ENCODE measurements at regions not wholly inside any gene's neighbourhood (a gene's known extent, or its start where the extent isn't known, plus 50 kb on each side); places are given as distances from the start of the nearest gene placed in this dataset.

DNA sequence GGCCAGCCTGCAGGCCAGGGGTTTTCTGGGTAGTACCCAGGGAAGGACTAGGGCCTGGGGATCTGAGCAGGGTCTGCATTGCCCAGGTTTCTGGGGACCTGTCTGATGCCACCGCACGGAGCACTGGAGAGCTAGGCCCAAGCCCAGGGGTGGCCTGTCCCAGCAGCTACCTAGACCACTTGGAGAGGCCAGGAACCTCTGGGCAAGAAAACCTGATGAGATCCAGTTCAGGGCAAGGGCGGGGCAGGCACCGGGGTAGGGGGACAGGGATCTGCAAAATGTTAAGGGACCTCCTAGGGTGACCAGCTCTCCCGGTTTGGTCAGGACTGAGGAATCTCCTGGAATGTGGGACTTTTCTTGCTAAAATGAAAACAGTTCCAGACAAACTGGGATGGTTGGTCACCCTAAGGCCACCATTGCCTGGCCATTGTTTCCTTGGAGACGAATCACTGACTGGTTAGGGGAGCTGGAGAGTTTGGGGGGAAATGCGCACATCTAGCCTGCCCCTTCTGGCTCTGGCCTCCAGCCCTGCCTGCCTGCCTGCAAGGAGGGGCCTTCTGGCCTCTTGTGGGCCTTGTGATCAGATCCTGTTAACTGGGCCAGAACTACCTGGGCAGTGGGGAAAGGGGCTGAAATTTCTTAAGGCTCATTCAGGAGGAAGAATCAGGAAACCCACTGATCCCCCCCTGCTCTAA is 117.4 kb upstream of the TLE3 start:
- H3K27ac ChIP-seq = no peak overlapping the region
- DNase-seq = no peak
- no peaks in the 10 kb centered on the region for H3K27me3 ChIP-seq
- no peak overlapping the region for H3K4me3 ChIP-seq
- peaks cover 3% of the 10 kb centered on the region for H3K4me1 ChIP-seq
- H3K9me3 ChIP-seq = no peaks in the 10 kb centered on the region
- WGBS, 2 donors = 96 to 100% methylated on average over 4 to 7 of the region's 7 CpGs
- intact Hi-C loops (cut with DNase I; ENCODE audit: low total_unique reads) = no loop called here
- TF ChIP-seq POLR2A (IDR thresholded peaks at IDR 0.05) = no peak
- TF ChIP-seq, protein P1, sequence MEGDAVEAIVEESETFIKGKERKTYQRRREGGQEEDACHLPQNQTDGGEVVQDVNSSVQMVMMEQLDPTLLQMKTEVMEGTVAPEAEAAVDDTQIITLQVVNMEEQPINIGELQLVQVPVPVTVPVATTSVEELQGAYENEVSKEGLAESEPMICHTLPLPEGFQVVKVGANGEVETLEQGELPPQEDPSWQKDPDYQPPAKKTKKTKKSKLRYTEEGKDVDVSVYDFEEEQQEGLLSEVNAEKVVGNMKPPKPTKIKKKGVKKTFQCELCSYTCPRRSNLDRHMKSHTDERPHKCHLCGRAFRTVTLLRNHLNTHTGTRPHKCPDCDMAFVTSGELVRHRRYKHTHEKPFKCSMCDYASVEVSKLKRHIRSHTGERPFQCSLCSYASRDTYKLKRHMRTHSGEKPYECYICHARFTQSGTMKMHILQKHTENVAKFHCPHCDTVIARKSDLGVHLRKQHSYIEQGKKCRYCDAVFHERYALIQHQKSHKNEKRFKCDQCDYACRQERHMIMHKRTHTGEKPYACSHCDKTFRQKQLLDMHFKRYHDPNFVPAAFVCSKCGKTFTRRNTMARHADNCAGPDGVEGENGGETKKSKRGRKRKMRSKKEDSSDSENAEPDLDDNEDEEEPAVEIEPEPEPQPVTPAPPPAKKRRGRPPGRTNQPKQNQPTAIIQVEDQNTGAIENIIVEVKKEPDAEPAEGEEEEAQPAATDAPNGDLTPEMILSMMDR (IDR thresholded peaks at IDR 0.05) = no peak
- no peaks in the 10 kb centered on the region for H3K36me3 ChIP-seq (ENCODE audit: low read depth, missing control alignments)

DNA sequence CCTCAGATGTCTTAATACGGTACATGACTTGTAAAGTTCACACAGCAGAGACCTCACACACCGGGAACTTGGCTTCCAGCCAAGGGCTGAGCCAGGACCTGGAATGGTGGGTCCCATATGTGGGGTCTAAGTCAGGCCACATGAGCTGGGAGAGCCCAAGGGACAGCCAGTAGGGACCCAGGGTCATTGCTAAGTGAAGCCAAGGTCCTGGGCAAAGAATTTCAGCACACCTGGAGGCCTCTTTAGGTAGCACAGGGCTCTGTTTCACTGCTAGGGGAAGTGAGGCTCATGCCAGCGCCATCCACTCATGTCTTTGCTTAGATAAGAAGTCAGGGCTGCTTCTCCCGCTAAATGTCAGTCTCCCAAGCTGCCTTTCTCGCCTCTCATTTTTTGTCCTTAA is 116.6 kb upstream of the TLE3 start:
- no peak for DNase-seq
- Histone ChIP-seq H3K9me3 (no peaks in the 10 kb centered on the region), H3K27ac (no peak overlapping the region), H3K27me3 (no peaks in the 10 kb centered on the region), H3K4me1 (peaks cover 3% of the 10 kb centered on the region), H3K36me3 (ENCODE audit: low read depth, missing control alignments) (no peaks in the 10 kb centered on the region), H3K4me3 (no peak overlapping the region)
- 83 to 84% methylated on average over 5 of the region's 5 CpGs for WGBS, 2 donors
- intact Hi-C loops (cut with DNase I; ENCODE audit: low total_unique reads) = no loop called here
- TF ChIP-seq, protein P1 (IDR thresholded peaks at IDR 0.05) = no peak
- TF ChIP-seq POLR2A (IDR thresholded peaks at IDR 0.05) = no peak

DNA sequence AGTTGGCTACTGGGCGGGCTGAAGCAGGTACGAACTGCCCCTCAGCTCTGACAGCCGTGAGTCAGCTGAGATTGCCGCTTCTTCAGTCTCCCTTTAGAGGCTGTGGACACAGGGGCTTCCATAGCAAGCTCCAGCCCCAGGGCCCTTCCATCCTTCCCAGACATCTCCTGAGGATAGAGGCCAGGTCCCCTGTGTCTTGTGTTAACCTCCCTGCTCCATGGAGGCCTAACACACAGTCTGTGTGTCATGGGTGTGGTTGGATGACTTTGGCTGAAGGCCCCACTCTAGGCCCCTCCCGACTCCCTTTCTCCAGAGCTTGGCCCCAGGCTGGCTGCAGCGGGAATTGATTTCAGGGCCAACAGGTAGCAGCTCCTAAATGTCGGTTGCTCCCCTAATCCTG is 116.1 kb upstream of the TLE3 start:
- TF ChIP-seq POLR2A (IDR thresholded peaks at IDR 0.05) = no peak
- Histone ChIP-seq H3K27me3 (no peaks in the 10 kb centered on the region), H3K27ac (no peak overlapping the region), H3K9me3 (no peaks in the 10 kb centered on the region), H3K4me1 (peaks cover 3% of the 10 kb centered on the region), H3K36me3 (ENCODE audit: low read depth, missing control alignments) (no peaks in the 10 kb centered on the region), H3K4me3 (no peak overlapping the region)
- DNase-seq = no peak
- intact Hi-C loops (cut with DNase I; ENCODE audit: low total_unique reads) = no loop called here
- 88 to 95% methylated on average over 7 of the region's 7 CpGs for WGBS, 2 donors

DNA sequence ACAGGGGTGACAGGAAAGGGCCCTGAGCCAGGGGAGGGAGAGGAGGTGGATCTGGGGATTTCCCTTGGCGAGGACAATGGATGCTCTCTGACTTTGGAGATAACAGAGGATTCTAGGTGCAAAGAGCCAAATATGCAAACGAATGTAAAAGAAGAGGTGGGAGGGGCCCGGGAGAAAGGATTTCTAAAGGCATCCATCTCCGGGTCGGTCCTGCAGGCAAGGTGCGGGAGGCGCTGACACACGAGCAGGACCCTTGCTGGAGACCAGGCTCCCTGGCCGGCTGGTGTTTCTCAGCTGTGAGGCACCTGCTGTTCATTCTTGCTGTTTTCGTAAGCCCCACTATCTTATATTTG is 115.2 kb upstream of the TLE3 start:
- WGBS, 2 donors = 65% methylated on average over 10 of the region's 10 CpGs
- no peak for DNase-seq
- TF ChIP-seq, protein P1 (IDR thresholded peaks at IDR 0.05) = no peak
- no peak for TF ChIP-seq POLR2A (IDR thresholded peaks at IDR 0.05)

DNA sequence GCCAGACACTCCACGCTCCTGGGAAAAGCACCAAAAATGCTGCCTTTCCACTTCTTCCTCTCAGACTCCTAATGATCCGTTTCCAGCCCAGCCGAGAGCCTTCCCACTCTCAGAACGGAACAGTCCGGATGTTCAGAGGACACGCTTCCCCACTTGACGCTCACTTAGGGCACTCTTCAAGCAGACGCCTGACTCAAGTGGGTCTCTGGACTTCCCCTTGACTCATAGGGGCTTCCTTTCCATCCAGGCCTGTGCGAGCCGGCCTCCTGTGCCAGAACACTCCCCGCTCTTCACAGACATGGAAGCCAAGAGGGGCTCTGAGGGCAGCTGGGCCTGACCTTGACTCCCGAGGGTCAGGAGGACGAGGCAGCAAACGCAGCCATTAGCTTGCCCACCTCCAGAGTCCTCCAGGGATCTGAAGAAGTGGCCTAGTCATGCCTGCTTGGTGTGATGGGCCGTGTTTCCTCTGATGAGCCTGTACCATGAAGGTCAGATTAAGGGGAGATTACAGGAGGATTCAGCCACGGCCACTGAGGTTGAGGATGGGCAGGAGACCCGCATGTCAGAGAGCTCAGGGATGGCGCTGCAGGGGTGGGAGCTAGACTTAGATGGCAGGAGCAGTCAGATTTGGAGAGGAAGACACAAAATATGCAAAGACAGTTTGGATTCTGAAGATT is 114.7 kb upstream of the TLE3 start:
- intact Hi-C loops (cut with DNase I; ENCODE audit: low total_unique reads) = no loop called here
- TF ChIP-seq POLR2A (IDR thresholded peaks at IDR 0.05) = no peak
- TF ChIP-seq, protein P1 (IDR thresholded peaks at IDR 0.05) = no peak
- Histone ChIP-seq H3K27me3 (no peaks in the 10 kb centered on the region), H3K4me1 (peaks cover 3% of the 10 kb centered on the region), H3K9me3 (no peaks in the 10 kb centered on the region), H3K36me3 (ENCODE audit: low read depth, missing control alignments) (no peaks in the 10 kb centered on the region), H3K4me3 (no peak overlapping the region), H3K27ac (no peak overlapping the region)
- WGBS, 2 donors = 66% methylated on average over 9 to 18 of the region's 18 CpGs
- DNase-seq = peak; percentile 31

More for the DNA sequence above, 115.2 kb upstream of the TLE3 start:
- H3K27ac ChIP-seq = no peak overlapping the region
- no peaks in the 10 kb centered on the region for H3K9me3 ChIP-seq
- intact Hi-C loops (cut with DNase I; ENCODE audit: low total_unique reads) = no loop called here
- no peaks in the 10 kb centered on the region for H3K27me3 ChIP-seq
- no peaks in the 10 kb centered on the region for H3K36me3 ChIP-seq (ENCODE audit: low read depth, missing control alignments)
- H3K4me1 ChIP-seq = peaks cover 3% of the 10 kb centered on the region
- H3K4me3 ChIP-seq = no peak overlapping the region
